SK-N-SH (cell line): ENCODE measurements at regions not wholly inside any gene's neighbourhood (a gene's known extent, or its start where the extent isn't known, plus 50 kb on each side); places are given as distances from the start of the nearest gene placed in this dataset.
"Not testable (repeated sequence)": the region's sequence is repeated elsewhere in the genome, so short reads cannot be mapped to it uniquely, and the experiment has no call there.

Experiments used
- CHD2 ChIP-seq: fragments of 150-350 bp; IDR thresholded peaks from 2 replicates; pipeline ENCODE4 v1.6.1; 2018; ENCODE audit warnings: low read length; ENCODE audit not compliant: partially characterized antibody
- CTCF ChIP-seq: fragments of 200-600 bp; sonication (generic); IDR thresholded peaks from 2 replicates; pipeline ENCODE4 v1.6.1; 2017; ENCODE audit warnings: antibody characterized with exemption, mild to moderate bottlenecking, moderate library complexity
- EP300 ChIP-seq, 2 experiments: IDR thresholded peaks; 2 replicates each; pipeline versions ENCODE4 v1.4.0 to v1.6.1; 2012; ENCODE audit warnings: borderline replicate concordance in 1 of 2, low read depth in 1 of 2, low read length in 1 of 2
- EZH2phosphoT487 ChIP-seq: fragments of 200-600 bp; sonication (generic); IDR thresholded peaks from 2 replicates; pipeline ENCODE4 v1.6.1; 2017; ENCODE audit warnings: low read depth, mixed run types, mild to moderate bottlenecking, antibody characterized with exemption, moderate library complexity, borderline replicate concordance
- FOSL2 ChIP-seq: IDR thresholded peaks from 2 replicates; pipeline ENCODE4 v1.4.0; 2012; ENCODE audit warnings: low read depth, mild to moderate bottlenecking, moderate library complexity, borderline replicate concordance
- FOXJ3 ChIP-seq: sonication (generic); formaldehyde crosslinking; IDR thresholded peaks from 2 replicates; pipeline ENCODE4 v1.5.1; 2020; ENCODE audit warnings: mild to moderate bottlenecking, missing genetic modification reagents
- GATA2 ChIP-seq: sonication (generic); formaldehyde crosslinking; IDR thresholded peaks from 2 replicates; pipeline ENCODE4 v1.5.0; 2020; ENCODE audit warnings: mild to moderate bottlenecking, missing genetic modification reagents
- MAX ChIP-seq: IDR thresholded peaks from 2 replicates; pipeline ENCODE4 v1.4.0; 2012; ENCODE audit warnings: low read depth
- POLR2AphosphoS5 ChIP-seq: IDR thresholded peaks from 2 replicates; pipeline ENCODE4 v1.6.1; 2012; ENCODE audit warnings: low read depth, low read length
- RFX5 ChIP-seq: IDR thresholded peaks from 2 replicates; pipeline ENCODE4 v1.6.1; 2012; ENCODE audit warnings: mild to moderate bottlenecking, improper control_type of control experiment, low read length
- RXRA ChIP-seq: IDR thresholded peaks from 2 replicates; pipeline ENCODE4 v1.4.0; 2012; ENCODE audit warnings: low read depth, mild to moderate bottlenecking, borderline replicate concordance
- TEAD4 ChIP-seq: IDR thresholded peaks from 2 replicates; pipeline ENCODE4 v1.4.0; 2012; ENCODE audit warnings: mild to moderate bottlenecking, borderline replicate concordance; ENCODE audit not compliant: insufficient read depth
- ZBTB33 ChIP-seq: IDR thresholded peaks from 2 replicates; pipeline ENCODE4 v1.4.0; 2012; ENCODE audit warnings: low read depth, borderline replicate concordance

GRCh38 chr12:86555491-86555890, 299.3 kb upstream of the MGAT4C start:
- TF ChIP-seq POLR2AphosphoS5; CTCF; CHD2; FOXJ3; EZH2phosphoT487; ZBTB33; RFX5; FOSL2; RXRA; TEAD4; MAX; EP300 (IDR thresholded peaks at IDR 0.05; ENCODE audit: borderline replicate concordance in 1 of 2, low read depth in 1 of 2, low read length in 1 of 2): not testable (repeated sequence)
- TF ChIP-seq GATA2 (CRISPR knock-in tag) = peak; percentile 48; the same call in 1 of the 2 replicates
